GM12892 (cell line): ENCODE measurements at regions not wholly inside any gene's neighbourhood (a gene's known extent, or its start where the extent isn't known, plus 50 kb on each side); places are given as distances from the start of the nearest gene placed in this dataset.

Experiments used
- POLR2A ChIP-seq: IDR thresholded peaks from 2 replicates; pipeline ENCODE4 v1.6.1; 2011; ENCODE audit warnings: low read depth, low read length, control low read depth
- POLR2AphosphoS5 ChIP-seq: IDR thresholded peaks from 2 replicates; pipeline ENCODE4 v1.6.1; 2011; ENCODE audit warnings: low read depth, low read length, control low read depth
- TAF1 ChIP-seq: IDR thresholded peaks from 2 replicates; pipeline ENCODE4 v1.6.1; 2011; ENCODE audit warnings: low read depth, mild to moderate bottlenecking, control low read depth, low read length, borderline replicate concordance

DNA sequence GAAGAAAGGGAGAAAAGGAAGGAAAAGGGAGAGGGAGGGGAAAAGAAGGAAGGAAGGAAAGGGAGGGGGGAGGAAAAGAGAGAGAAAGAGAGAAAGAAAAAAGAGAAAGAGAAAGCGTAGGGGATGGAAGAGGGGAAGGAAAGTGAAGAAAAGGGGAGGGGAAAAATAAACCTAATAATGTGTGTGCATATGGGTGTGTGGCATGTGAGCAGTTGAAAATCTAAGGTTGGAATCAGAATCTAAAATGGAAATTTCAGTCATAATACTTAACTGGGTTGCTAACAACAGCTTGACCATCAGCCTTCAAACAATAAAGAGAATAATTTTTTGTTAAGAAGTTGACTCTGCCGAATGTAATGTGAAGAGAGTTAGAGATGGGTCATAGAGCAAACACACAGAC, 407.9 kb upstream of the SLC14A2 start:
- TF ChIP-seq POLR2A: no peak
- no peak for TF ChIP-seq TAF1
- TF ChIP-seq POLR2AphosphoS5: no peak
